ENCODE measurements at regions not wholly inside any gene's neighbourhood (a gene's known extent, or its start where the extent isn't known, plus 50 kb on each side); places are given as distances from the start of the nearest gene placed in this dataset.

DNA sequence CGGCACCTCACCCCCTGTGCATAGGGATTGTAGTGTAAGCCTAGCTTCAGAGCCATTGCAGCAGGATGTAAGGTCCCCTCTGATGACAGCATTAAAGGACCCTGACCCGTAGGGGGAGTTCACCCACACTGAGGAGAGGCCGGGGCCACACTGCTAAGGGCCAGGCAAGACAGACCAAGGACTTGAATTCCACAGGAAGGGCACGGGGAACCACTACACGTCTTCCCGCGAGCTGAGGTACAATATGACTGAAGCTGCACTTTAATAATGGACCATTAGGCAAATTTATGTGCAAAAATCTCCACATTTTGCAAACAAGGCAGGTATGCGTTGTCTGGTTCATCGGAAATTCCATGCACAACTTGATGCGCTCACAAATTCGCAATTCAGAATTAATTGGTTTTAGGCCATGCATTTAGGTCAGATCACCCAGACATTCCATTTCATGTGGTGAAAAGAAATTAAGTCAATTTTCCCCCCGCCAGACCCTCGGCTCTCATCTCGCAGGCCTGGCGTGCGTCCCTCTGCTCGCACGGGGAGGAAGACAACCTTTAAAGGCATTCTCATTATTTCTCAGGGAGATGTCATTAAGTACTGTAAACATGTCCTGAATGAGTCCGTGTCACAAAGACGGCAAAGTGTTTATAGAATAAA, 111.8 kb downstream of the FOXA2 start:
- no peak for TF ChIP-seq POLR2A (IDR thresholded peaks at IDR 0.05)
- TF ChIP-seq, protein P1, sequence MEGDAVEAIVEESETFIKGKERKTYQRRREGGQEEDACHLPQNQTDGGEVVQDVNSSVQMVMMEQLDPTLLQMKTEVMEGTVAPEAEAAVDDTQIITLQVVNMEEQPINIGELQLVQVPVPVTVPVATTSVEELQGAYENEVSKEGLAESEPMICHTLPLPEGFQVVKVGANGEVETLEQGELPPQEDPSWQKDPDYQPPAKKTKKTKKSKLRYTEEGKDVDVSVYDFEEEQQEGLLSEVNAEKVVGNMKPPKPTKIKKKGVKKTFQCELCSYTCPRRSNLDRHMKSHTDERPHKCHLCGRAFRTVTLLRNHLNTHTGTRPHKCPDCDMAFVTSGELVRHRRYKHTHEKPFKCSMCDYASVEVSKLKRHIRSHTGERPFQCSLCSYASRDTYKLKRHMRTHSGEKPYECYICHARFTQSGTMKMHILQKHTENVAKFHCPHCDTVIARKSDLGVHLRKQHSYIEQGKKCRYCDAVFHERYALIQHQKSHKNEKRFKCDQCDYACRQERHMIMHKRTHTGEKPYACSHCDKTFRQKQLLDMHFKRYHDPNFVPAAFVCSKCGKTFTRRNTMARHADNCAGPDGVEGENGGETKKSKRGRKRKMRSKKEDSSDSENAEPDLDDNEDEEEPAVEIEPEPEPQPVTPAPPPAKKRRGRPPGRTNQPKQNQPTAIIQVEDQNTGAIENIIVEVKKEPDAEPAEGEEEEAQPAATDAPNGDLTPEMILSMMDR (IDR thresholded peaks at IDR 0.05), result no peak
